ENCODE measurements at regions not wholly inside any gene's neighbourhood (a gene's known extent, or its start where the extent isn't known, plus 50 kb on each side); places are given as distances from the start of the nearest gene placed in this dataset.
"Not testable (repeated sequence)": the region's sequence is repeated elsewhere in the genome, so short reads cannot be mapped to it uniquely, and the experiment has no call there.

DNA sequence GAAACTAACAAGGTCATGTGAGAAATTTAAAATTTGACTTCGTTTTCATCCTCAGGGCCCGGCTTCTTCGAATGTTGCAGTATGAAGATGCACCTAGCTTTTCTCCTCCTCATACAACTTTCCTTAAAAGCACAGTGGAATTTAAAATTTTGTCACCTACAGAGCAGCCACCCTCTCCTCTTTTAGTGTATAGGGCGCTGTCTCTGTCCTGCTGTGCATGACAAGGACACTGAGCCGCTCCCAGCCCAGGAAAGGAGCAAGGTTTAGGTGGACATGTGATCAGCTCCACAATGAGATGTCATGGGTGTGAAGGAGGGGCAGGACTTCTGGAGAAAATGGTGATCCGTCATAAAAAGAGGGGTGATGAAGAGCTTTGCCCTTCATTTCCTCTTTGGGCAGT, 1185.4 kb downstream of the RPIA start:
- not testable (repeated sequence) for H3K4me1 ChIP-seq (ENCODE audit: insufficient read depth, low read length); H3K79me2 ChIP-seq (ENCODE audit: insufficient read depth, low read length); H3K9me3 ChIP-seq (ENCODE audit: low read depth, low read length); DNase-seq (ENCODE audit: insufficient read length, low spot score, missing footprints); H3K27ac ChIP-seq (ENCODE audit: low read depth, low read length); H4K20me1 ChIP-seq (ENCODE audit: insufficient read depth, low read length); H3K36me3 ChIP-seq (ENCODE audit: insufficient read depth, low read length); H2AFZ ChIP-seq (ENCODE audit: low read length); H3K4me2 ChIP-seq (ENCODE audit: insufficient read depth, low read length); H3K27me3 ChIP-seq (ENCODE audit: insufficient read depth, low read length); H3K4me3 ChIP-seq (ENCODE audit: insufficient read depth, low read length)

DNA sequence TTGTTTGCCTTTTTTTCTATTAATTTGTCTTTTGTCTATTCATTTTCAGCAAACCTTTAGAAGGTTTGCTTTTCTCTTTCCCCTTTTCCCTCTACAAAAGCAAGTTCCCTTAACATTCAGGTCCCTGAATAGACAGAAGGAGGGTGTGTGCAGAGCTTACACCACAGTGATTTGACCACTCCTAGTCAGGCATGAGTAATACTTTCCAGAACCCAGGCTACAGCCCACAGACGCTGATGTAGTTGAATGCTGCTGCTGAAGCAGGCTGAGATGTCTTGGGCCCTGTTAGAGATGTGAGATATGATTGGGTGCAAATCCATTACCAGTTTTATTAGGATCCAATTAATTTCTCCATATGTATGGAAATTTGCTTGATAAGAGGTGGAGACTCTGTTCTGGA, 1191.4 kb downstream of the RPIA start:
- DNase-seq (ENCODE audit: insufficient read length, low spot score, missing footprints); H3K4me1 ChIP-seq (ENCODE audit: insufficient read depth, low read length); H3K27ac ChIP-seq (ENCODE audit: low read depth, low read length); H3K4me3 ChIP-seq (ENCODE audit: insufficient read depth, low read length); H2AFZ ChIP-seq (ENCODE audit: low read length); H3K9me3 ChIP-seq (ENCODE audit: low read depth, low read length); H3K4me2 ChIP-seq (ENCODE audit: insufficient read depth, low read length); H4K20me1 ChIP-seq (ENCODE audit: insufficient read depth, low read length); H3K36me3 ChIP-seq (ENCODE audit: insufficient read depth, low read length); H3K27me3 ChIP-seq (ENCODE audit: insufficient read depth, low read length); H3K79me2 ChIP-seq (ENCODE audit: insufficient read depth, low read length): not testable (repeated sequence)

DNA sequence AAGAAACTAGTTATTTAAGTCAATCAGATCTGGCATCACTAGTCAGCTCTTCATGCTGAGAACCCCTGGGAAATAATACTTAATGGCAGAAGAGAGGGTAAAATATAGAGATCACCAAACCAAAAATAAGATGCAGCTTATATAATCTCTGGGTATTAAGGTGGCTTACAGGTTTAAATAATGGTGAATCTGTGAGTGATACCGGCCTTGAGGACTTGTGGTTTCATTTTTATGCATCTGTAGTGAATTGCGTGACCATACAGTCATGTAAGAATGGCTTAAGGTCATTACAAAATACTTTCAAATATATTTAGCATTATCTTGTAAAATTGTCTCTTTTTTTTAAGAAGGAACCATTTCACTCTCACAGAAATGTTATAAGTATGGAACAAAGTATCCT, 1192.2 kb downstream of the RPIA start:
- not testable (repeated sequence) for H3K4me1 ChIP-seq (ENCODE audit: insufficient read depth, low read length); H3K27ac ChIP-seq (ENCODE audit: low read depth, low read length); H2AFZ ChIP-seq (ENCODE audit: low read length); H3K27me3 ChIP-seq (ENCODE audit: insufficient read depth, low read length); H4K20me1 ChIP-seq (ENCODE audit: insufficient read depth, low read length); DNase-seq (ENCODE audit: insufficient read length, low spot score, missing footprints); H3K9me3 ChIP-seq (ENCODE audit: low read depth, low read length); H3K79me2 ChIP-seq (ENCODE audit: insufficient read depth, low read length); H3K36me3 ChIP-seq (ENCODE audit: insufficient read depth, low read length); H3K4me3 ChIP-seq (ENCODE audit: insufficient read depth, low read length); H3K4me2 ChIP-seq (ENCODE audit: insufficient read depth, low read length)

DNA sequence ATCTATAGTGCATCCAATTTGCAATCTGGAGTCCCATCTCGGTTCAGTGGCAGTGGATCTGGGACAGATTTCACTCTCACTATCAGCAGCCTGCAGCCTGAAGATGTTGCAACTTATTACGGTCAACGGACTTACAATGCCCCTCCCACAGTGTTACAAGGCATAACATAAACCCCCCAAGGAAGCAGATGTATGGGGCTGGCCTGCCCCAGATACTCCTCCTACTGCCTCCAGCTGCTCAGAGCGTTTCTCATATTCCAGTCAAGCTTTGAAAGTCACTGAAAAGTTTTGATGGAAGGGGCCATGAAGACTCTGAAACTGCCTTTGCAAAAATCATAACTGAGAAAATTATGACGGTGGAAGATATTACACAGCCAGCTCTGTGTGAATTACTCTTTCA, 1193.6 kb downstream of the RPIA start:
- H3K9me3 ChIP-seq (ENCODE audit: low read depth, low read length); H2AFZ ChIP-seq (ENCODE audit: low read length); H3K36me3 ChIP-seq (ENCODE audit: insufficient read depth, low read length); H3K27me3 ChIP-seq (ENCODE audit: insufficient read depth, low read length); H3K27ac ChIP-seq (ENCODE audit: low read depth, low read length); DNase-seq (ENCODE audit: insufficient read length, low spot score, missing footprints); H3K79me2 ChIP-seq (ENCODE audit: insufficient read depth, low read length); H3K4me3 ChIP-seq (ENCODE audit: insufficient read depth, low read length); H4K20me1 ChIP-seq (ENCODE audit: insufficient read depth, low read length); H3K4me2 ChIP-seq (ENCODE audit: insufficient read depth, low read length); H3K4me1 ChIP-seq (ENCODE audit: insufficient read depth, low read length): not testable (repeated sequence)

DNA sequence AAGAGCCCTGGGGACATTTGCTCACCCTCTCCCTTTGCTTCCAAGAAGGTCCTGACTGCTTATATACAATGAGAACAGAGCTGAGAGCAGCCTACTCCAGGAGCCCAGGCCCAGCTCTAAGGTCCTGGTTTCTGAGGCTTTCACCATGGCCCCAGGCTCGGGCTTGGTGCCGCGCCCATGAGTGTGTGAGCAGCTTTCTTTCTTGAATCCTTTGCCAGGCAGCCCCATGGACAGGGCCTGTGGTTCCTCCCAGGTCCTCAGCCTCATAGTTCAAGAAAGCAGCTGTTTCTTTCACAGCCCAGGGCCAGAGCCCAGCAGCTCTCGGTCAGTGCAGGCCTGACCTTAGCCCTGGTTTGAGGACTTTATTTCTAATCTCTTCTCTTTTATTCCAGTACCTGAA, 1197.2 kb downstream of the RPIA start:
- H3K4me2 ChIP-seq (ENCODE audit: insufficient read depth, low read length); H3K9me3 ChIP-seq (ENCODE audit: low read depth, low read length); H3K79me2 ChIP-seq (ENCODE audit: insufficient read depth, low read length); H2AFZ ChIP-seq (ENCODE audit: low read length); H3K27ac ChIP-seq (ENCODE audit: low read depth, low read length); H3K27me3 ChIP-seq (ENCODE audit: insufficient read depth, low read length); DNase-seq (ENCODE audit: insufficient read length, low spot score, missing footprints); H4K20me1 ChIP-seq (ENCODE audit: insufficient read depth, low read length); H3K4me3 ChIP-seq (ENCODE audit: insufficient read depth, low read length); H3K4me1 ChIP-seq (ENCODE audit: insufficient read depth, low read length); H3K36me3 ChIP-seq (ENCODE audit: insufficient read depth, low read length): not testable (repeated sequence)

DNA sequence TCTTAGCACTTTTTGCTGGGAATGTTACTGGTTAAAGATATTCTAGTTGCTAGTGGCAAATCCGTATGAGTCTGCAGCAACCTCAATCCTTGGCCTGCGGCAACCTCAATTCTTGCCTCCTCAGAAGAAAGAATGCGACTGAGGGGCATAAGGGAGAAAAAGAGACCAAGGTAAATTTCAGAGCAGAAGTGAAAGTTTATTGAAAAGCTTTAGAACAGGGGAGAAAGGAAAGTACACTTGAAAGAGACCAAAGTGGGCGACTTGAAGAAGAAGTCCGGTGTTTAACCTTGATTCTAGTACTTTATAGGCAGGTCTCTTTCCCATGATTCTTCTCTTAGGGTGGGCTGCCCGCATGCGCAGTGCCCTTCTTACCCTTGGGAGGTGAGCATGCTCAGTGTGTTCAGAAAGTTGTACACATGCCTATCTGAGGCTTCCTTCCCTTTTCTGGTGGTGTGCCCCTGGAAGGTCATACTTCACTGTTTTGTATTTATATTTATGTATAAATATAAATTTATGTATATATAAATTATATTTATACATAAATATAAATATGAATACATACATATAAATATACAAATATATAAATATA, 1198.8 kb downstream of the RPIA start:
- DNase-seq (ENCODE audit: insufficient read length, low spot score, missing footprints); H3K4me2 ChIP-seq (ENCODE audit: insufficient read depth, low read length); H3K79me2 ChIP-seq (ENCODE audit: insufficient read depth, low read length): not testable (repeated sequence)

DNA sequence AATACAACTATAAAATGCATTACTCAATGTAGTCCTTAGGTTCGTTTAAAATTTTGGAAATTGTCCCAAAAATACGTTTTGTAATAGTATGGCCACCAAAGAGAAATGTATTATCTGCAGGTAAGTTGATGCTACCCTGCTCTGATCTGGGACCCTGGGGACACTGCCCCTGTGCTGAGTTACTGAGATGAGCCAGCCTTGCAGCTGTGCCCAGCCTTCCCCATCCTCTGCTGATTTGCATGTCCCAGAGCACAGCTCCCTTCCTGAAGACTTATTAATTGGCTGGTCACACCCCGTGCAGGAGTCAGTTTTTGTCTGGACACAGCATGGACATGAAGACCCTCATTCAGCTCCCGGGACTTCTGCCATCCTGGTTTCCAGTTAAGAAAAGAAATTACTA, 1203.5 kb downstream of the RPIA start:
- DNase-seq (ENCODE audit: insufficient read length, low spot score, missing footprints); H3K9me3 ChIP-seq (ENCODE audit: low read depth, low read length); H3K4me1 ChIP-seq (ENCODE audit: insufficient read depth, low read length); H3K79me2 ChIP-seq (ENCODE audit: insufficient read depth, low read length); H3K27me3 ChIP-seq (ENCODE audit: insufficient read depth, low read length); H3K27ac ChIP-seq (ENCODE audit: low read depth, low read length); H2AFZ ChIP-seq (ENCODE audit: low read length); H3K4me3 ChIP-seq (ENCODE audit: insufficient read depth, low read length); H4K20me1 ChIP-seq (ENCODE audit: insufficient read depth, low read length); H3K4me2 ChIP-seq (ENCODE audit: insufficient read depth, low read length); H3K36me3 ChIP-seq (ENCODE audit: insufficient read depth, low read length): not testable (repeated sequence)

More for the DNA sequence above, 1198.8 kb downstream of the RPIA start:
- not testable (repeated sequence) for H3K27me3 ChIP-seq (ENCODE audit: insufficient read depth, low read length); H3K9me3 ChIP-seq (ENCODE audit: low read depth, low read length); H3K36me3 ChIP-seq (ENCODE audit: insufficient read depth, low read length); H4K20me1 ChIP-seq (ENCODE audit: insufficient read depth, low read length); H2AFZ ChIP-seq (ENCODE audit: low read length); H3K4me3 ChIP-seq (ENCODE audit: insufficient read depth, low read length); H3K27ac ChIP-seq (ENCODE audit: low read depth, low read length); H3K4me1 ChIP-seq (ENCODE audit: insufficient read depth, low read length)

DNA sequence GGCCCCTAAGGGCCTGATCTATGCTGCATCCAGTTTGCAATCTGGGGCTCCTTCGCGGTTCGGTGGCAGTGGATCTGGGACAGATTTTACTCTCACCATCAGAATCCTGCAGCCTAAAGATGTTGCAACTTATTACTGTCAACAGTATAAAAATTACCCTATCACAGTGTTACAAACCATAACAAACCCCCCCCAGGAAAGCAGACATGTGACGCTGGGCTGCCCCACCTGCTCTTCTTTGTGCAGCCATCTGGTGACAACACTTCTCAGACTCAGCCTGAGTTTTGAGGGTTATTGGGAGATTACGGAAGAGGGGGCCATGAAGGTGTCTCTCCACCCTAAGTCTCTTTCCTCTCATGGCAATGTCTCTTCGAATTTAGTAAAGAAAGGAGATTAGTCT, 1204.2 kb downstream of the RPIA start:
- H3K27me3 ChIP-seq (ENCODE audit: insufficient read depth, low read length); H3K4me3 ChIP-seq (ENCODE audit: insufficient read depth, low read length); H3K4me2 ChIP-seq (ENCODE audit: insufficient read depth, low read length); DNase-seq (ENCODE audit: insufficient read length, low spot score, missing footprints); H3K9me3 ChIP-seq (ENCODE audit: low read depth, low read length); H3K27ac ChIP-seq (ENCODE audit: low read depth, low read length); H3K4me1 ChIP-seq (ENCODE audit: insufficient read depth, low read length); H3K79me2 ChIP-seq (ENCODE audit: insufficient read depth, low read length); H2AFZ ChIP-seq (ENCODE audit: low read length); H3K36me3 ChIP-seq (ENCODE audit: insufficient read depth, low read length); H4K20me1 ChIP-seq (ENCODE audit: insufficient read depth, low read length): not testable (repeated sequence)

DNA sequence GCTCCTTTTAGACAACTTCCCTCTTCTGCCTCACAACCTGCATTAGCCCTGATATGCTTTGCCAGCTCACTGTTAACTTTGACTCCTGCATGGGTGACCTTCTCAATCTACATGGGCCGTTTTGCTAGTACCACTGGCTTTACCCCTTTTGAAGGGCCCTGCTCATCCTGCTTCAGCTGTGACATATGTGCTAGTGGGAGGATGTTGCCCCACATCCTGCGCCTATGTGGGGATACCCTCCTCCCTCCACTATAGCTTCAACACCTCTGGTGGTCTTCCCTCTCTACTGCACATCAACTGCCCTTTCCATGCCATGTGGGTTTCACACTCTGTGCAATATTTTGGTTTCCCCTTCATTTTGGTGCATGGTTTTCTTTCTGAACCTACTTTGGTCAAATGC, 1235.5 kb downstream of the RPIA start:
- H3K27ac ChIP-seq (ENCODE audit: low read depth, low read length); H2AFZ ChIP-seq (ENCODE audit: low read length); H3K79me2 ChIP-seq (ENCODE audit: insufficient read depth, low read length): not testable (repeated sequence)

More for the DNA sequence above, 1235.5 kb downstream of the RPIA start:
- H3K4me1 ChIP-seq (ENCODE audit: insufficient read depth, low read length); H3K36me3 ChIP-seq (ENCODE audit: insufficient read depth, low read length); H4K20me1 ChIP-seq (ENCODE audit: insufficient read depth, low read length); DNase-seq (ENCODE audit: insufficient read length, low spot score, missing footprints); H3K27me3 ChIP-seq (ENCODE audit: insufficient read depth, low read length); H3K9me3 ChIP-seq (ENCODE audit: low read depth, low read length); H3K4me2 ChIP-seq (ENCODE audit: insufficient read depth, low read length); H3K4me3 ChIP-seq (ENCODE audit: insufficient read depth, low read length): not testable (repeated sequence)

Data from osteoblast (primary cell).